Astrocyte (in vitro differentiated cells and primary cell): ENCODE measurements at regions not wholly inside any gene's neighbourhood (a gene's known extent, or its start where the extent isn't known, plus 50 kb on each side); places are given as distances from the start of the nearest gene placed in this dataset.

ENCODE experiments used
- EZH2 ChIP-seq: IDR thresholded peaks from 2 replicates; pipeline ENCODE4 v1.6.1; 2012; ENCODE audit warnings: mild to moderate bottlenecking, low read length, inconsistent platforms; ENCODE audit not compliant: insufficient read depth
- TF ChIP-seq, protein P1 (sequence below): IDR thresholded peaks from 2 replicates; pipeline ENCODE4 v1.5.1; 2011; ENCODE audit warnings: low read depth, mild to moderate bottlenecking, inconsistent platforms, low read length, moderate library complexity; ENCODE audit not compliant: insufficient read depth

DNA sequence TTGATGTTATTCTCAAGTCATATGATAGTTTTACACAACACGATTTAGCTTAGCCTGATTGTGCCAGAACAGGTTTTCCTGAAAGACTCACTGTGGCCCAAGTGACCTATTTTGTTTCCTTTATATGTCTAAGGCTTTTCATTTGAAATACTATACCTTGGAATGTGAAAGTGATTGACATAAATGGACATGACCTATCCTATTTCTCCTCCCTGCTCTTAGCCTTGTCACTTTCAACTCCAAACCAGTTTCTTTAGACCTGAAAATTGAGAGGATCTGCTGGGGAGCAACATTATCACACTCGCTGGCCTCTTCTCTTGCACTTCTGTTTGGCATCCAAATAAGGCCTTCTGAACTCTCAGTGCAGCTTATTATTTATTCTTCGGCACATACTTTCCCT is 496.8 kb downstream of the MAT2B start:
- TF ChIP-seq, protein P1, sequence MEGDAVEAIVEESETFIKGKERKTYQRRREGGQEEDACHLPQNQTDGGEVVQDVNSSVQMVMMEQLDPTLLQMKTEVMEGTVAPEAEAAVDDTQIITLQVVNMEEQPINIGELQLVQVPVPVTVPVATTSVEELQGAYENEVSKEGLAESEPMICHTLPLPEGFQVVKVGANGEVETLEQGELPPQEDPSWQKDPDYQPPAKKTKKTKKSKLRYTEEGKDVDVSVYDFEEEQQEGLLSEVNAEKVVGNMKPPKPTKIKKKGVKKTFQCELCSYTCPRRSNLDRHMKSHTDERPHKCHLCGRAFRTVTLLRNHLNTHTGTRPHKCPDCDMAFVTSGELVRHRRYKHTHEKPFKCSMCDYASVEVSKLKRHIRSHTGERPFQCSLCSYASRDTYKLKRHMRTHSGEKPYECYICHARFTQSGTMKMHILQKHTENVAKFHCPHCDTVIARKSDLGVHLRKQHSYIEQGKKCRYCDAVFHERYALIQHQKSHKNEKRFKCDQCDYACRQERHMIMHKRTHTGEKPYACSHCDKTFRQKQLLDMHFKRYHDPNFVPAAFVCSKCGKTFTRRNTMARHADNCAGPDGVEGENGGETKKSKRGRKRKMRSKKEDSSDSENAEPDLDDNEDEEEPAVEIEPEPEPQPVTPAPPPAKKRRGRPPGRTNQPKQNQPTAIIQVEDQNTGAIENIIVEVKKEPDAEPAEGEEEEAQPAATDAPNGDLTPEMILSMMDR: no peak
- no peak for TF ChIP-seq EZH2
